ENCODE measurements at regions not wholly inside any gene's neighbourhood (a gene's known extent, or its start where the extent isn't known, plus 50 kb on each side); places are given as distances from the start of the nearest gene placed in this dataset.

DNA sequence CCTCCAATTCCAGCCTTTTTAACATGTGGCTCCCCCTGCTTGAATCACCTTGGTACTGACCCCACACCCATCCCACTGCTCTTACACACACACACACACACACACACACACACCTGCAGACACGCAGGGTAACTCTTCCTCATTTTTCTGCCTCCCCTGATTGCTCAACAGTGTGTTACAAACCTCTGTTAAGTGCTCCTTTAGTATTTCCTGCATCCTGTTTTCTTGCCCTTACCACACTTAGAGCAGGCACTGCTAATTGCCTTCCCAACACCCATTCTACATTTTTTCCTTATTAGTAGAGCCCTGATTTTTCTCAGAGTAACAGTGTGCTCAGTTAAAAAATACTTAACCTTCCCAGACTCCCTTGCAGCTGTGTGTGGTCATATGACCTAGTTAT is 184.0 kb downstream of the EBLN2 start:
- TF ChIP-seq, protein P1, sequence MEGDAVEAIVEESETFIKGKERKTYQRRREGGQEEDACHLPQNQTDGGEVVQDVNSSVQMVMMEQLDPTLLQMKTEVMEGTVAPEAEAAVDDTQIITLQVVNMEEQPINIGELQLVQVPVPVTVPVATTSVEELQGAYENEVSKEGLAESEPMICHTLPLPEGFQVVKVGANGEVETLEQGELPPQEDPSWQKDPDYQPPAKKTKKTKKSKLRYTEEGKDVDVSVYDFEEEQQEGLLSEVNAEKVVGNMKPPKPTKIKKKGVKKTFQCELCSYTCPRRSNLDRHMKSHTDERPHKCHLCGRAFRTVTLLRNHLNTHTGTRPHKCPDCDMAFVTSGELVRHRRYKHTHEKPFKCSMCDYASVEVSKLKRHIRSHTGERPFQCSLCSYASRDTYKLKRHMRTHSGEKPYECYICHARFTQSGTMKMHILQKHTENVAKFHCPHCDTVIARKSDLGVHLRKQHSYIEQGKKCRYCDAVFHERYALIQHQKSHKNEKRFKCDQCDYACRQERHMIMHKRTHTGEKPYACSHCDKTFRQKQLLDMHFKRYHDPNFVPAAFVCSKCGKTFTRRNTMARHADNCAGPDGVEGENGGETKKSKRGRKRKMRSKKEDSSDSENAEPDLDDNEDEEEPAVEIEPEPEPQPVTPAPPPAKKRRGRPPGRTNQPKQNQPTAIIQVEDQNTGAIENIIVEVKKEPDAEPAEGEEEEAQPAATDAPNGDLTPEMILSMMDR (IDR thresholded peaks at IDR 0.05; ENCODE audit: insufficient read depth, low read depth, low read length) = no peak
- TF ChIP-seq EZH2 (IDR thresholded peaks at IDR 0.05; ENCODE audit: insufficient read depth, low read length) = no peak
